ENCODE measurements at regions not wholly inside any gene's neighbourhood (a gene's known extent, or its start where the extent isn't known, plus 50 kb on each side); places are given as distances from the start of the nearest gene placed in this dataset.

DNA sequence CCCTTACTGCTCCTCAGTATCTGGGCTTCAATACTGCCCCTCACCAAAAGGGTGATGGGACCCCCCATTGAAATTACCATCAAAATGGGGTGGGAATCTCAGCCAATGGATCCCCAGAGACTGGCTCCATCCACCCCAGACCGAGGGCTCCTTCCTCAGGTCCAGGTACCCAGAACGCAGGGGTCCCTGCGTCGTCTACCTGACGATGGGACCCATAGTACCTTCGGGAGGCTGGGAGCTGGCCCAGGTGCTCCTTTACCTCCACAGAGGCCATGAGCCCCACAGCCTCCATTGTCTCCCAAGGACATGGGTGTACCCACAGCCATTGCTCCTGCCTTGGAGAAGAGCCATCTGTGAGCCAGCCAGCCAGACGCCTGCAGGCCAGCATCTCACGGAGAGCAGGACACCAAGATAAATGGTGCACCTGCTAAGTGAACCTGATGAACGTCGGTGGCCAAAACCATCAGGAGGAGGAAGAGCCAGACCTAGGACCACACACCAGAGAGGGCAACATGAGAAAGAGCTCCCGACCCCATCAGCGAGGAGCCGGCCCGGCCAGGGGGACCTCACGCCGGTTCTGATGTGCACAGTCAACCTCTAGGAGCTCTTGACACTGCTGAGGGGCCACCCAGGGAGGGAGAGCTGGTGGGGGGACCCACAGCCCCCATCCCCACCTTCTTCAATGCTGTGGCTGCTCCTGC is 156.8 kb upstream of the SOX1 start:
- Histone ChIP-seq H3K27ac (ENCODE audit: low read length) (no peak overlapping the region), H3K36me3 (ENCODE audit: control insufficient read depth, insufficient read depth, low read length) (no peaks in the 10 kb centered on the region), H3K4me1 (ENCODE audit: control insufficient read depth, insufficient read depth, low read length) (no peaks in the 10 kb centered on the region), H3K27me3 (ENCODE audit: control insufficient read depth, insufficient read depth, low read length) (no peaks in the 10 kb centered on the region), H3K9me3 (ENCODE audit: control insufficient read depth, low read depth, low read length) (no peaks in the 10 kb centered on the region), H3K4me3 (ENCODE audit: low read length) (no peak overlapping the region)
- DNase-seq = no peak
- WGBS (ENCODE audit: insufficient coverage, low lambda C conversion rate) = no CpG with 5 or more reads among the region's 16 CpGs

DNA sequence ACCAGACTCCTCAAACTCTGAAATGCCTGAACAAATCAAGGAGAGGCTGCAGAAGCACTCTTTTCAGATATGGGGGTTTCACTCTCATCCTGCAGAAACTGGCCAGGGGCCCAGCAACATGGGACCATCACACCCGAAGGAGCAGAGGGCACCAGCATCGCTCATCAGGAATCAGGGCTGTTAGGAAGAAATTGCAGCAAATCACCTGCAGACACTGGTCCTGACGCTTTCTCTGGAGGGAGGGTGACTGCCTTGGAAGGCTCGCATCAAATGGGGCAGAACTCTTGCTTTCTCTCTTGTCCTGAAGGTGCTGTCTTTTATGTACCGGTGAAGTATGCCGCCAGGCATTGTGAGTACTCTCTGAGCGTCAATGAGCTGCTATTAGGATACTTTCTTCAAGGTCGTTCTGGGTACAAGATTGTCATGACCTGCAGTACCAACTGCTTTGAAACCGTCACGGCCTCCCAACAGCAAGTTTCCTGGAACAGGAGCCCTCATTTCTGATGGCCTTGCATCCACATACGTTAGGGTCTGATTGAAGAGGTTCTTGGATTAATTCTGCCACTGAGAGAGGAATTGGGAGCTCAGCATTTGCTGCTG is 155.7 kb upstream of the SOX1 start:
- DNase-seq = no peak
- H3K27ac ChIP-seq (ENCODE audit: low read length) = no peak overlapping the region
- no peaks in the 10 kb centered on the region for H3K4me1 ChIP-seq (ENCODE audit: control insufficient read depth, insufficient read depth, low read length)
- no peaks in the 10 kb centered on the region for H3K27me3 ChIP-seq (ENCODE audit: control insufficient read depth, insufficient read depth, low read length)
- no CpG with 5 or more reads among the region's 11 CpGs for WGBS (ENCODE audit: insufficient coverage, low lambda C conversion rate)
- H3K4me3 ChIP-seq (ENCODE audit: low read length) = no peak overlapping the region
- H3K9me3 ChIP-seq (ENCODE audit: control insufficient read depth, low read depth, low read length) = no peaks in the 10 kb centered on the region
- no peaks in the 10 kb centered on the region for H3K36me3 ChIP-seq (ENCODE audit: control insufficient read depth, insufficient read depth, low read length)

DNA sequence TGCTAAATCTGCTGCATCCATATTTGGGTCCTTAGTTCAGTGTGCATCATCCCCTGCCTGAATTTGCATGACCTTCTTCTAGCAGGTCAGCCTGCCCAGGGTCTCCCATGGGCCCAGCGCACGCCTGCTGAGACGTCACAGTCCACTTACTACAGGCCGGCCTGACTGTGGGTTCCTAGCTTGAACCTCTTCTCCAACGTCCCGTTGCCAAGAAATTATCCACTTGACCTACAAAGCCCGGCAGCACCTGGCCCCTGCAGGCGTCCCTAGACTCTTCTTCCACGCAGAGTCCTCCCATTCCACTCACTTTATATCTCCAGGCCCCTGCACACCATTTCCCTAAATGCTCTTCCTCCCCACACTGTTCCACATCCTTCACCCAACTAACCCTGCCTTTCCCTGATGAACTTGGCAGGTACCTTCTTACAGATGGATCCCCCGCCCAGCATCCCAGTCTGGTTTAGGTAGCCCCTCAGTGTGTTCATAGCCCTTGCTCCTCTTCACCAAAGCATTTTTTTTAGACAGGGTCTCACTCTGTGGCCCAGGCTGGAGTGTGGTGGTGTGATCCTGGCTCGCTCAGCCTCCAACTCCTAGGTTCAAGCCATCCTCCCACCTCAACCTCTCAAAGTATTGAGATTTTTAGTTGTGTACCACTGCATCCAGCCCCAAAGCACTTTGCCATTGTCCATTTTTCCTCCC is 155.0 kb upstream of the SOX1 start:
- H3K27me3 ChIP-seq (ENCODE audit: control insufficient read depth, insufficient read depth, low read length) = no peaks in the 10 kb centered on the region
- DNase-seq = no peak
- no CpG with 5 or more reads among the region's 11 CpGs for WGBS (ENCODE audit: insufficient coverage, low lambda C conversion rate)
- no peak overlapping the region for H3K4me3 ChIP-seq (ENCODE audit: low read length)
- no peaks in the 10 kb centered on the region for H3K9me3 ChIP-seq (ENCODE audit: control insufficient read depth, low read depth, low read length)
- no peaks in the 10 kb centered on the region for H3K4me1 ChIP-seq (ENCODE audit: control insufficient read depth, insufficient read depth, low read length)
- no peak overlapping the region for H3K27ac ChIP-seq (ENCODE audit: low read length)
- no peaks in the 10 kb centered on the region for H3K36me3 ChIP-seq (ENCODE audit: control insufficient read depth, insufficient read depth, low read length)

- no CpG with 5 or more reads among the region's 16 CpGs for WGBS (ENCODE audit: insufficient coverage, low lambda C conversion rate)
- no peak overlapping the region for H3K27ac ChIP-seq (ENCODE audit: low read length)
- H3K36me3 ChIP-seq (ENCODE audit: control insufficient read depth, insufficient read depth, low read length) = no peaks in the 10 kb centered on the region
- H3K4me3 ChIP-seq (ENCODE audit: low read length) = no peak overlapping the region
- H3K27me3 ChIP-seq (ENCODE audit: control insufficient read depth, insufficient read depth, low read length) = no peaks in the 10 kb centered on the region
- no peaks in the 10 kb centered on the region for H3K4me1 ChIP-seq (ENCODE audit: control insufficient read depth, insufficient read depth, low read length)
- no peak for DNase-seq
- H3K9me3 ChIP-seq (ENCODE audit: control insufficient read depth, low read depth, low read length) = no peaks in the 10 kb centered on the region
These were observed 154.5 kb upstream of the SOX1 start for GRCh38 chr13:111912453-111912866.

GRCh38 chr13:111912991-111913760 is 153.8 kb upstream of the SOX1 start:
- no CpG with 5 or more reads among the region's 25 CpGs for WGBS (ENCODE audit: insufficient coverage, low lambda C conversion rate)
- Histone ChIP-seq H3K27ac (ENCODE audit: low read length) (no peak overlapping the region), H3K9me3 (ENCODE audit: control insufficient read depth, low read depth, low read length) (no peaks in the 10 kb centered on the region), H3K27me3 (ENCODE audit: control insufficient read depth, insufficient read depth, low read length) (no peaks in the 10 kb centered on the region), H3K4me1 (ENCODE audit: control insufficient read depth, insufficient read depth, low read length) (no peaks in the 10 kb centered on the region), H3K36me3 (ENCODE audit: control insufficient read depth, insufficient read depth, low read length) (no peaks in the 10 kb centered on the region), H3K4me3 (ENCODE audit: low read length) (no peak overlapping the region)
- DNase-seq = no peak

DNA sequence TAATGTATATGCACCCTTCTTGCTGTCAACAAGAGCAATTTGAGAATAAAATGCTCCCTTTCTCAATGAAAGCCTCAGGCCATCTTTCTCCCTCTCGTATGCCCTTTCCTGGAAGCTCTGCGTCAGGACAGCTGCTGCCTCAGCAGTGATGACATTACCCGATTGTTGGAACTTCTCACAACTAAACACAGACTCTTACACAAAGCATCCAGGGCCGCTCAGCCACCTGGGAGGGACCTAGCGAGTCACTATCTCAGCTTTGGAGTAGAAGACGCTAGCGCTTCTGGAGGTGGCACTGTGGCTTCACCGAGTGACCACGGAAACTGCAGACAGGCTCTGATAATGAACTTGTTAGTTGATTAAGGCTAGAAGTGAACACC is 153.2 kb upstream of the SOX1 start:
- no peak overlapping the region for H3K27ac ChIP-seq (ENCODE audit: low read length)
- WGBS (ENCODE audit: insufficient coverage, low lambda C conversion rate) = no CpG with 5 or more reads among the region's 9 CpGs
- no peaks in the 10 kb centered on the region for H3K27me3 ChIP-seq (ENCODE audit: control insufficient read depth, insufficient read depth, low read length)
- no peaks in the 10 kb centered on the region for H3K9me3 ChIP-seq (ENCODE audit: control insufficient read depth, low read depth, low read length)
- no peaks in the 10 kb centered on the region for H3K4me1 ChIP-seq (ENCODE audit: control insufficient read depth, insufficient read depth, low read length)
- no peak overlapping the region for H3K4me3 ChIP-seq (ENCODE audit: low read length)
- no peaks in the 10 kb centered on the region for H3K36me3 ChIP-seq (ENCODE audit: control insufficient read depth, insufficient read depth, low read length)
- no peak for DNase-seq

- DNase-seq = no peak
- Histone ChIP-seq H3K36me3 (ENCODE audit: control insufficient read depth, insufficient read depth, low read length) (no peaks in the 10 kb centered on the region), H3K27me3 (ENCODE audit: control insufficient read depth, insufficient read depth, low read length) (no peaks in the 10 kb centered on the region), H3K9me3 (ENCODE audit: control insufficient read depth, low read depth, low read length) (no peaks in the 10 kb centered on the region), H3K4me3 (ENCODE audit: low read length) (no peak overlapping the region), H3K27ac (ENCODE audit: low read length) (no peak overlapping the region), H3K4me1 (ENCODE audit: control insufficient read depth, insufficient read depth, low read length) (no peaks in the 10 kb centered on the region)
- WGBS (ENCODE audit: insufficient coverage, low lambda C conversion rate) = no CpG with 5 or more reads among the region's 13 CpGs
These were observed 152.5 kb upstream of the SOX1 start for GRCh38 chr13:111914241-111915103.

DNA sequence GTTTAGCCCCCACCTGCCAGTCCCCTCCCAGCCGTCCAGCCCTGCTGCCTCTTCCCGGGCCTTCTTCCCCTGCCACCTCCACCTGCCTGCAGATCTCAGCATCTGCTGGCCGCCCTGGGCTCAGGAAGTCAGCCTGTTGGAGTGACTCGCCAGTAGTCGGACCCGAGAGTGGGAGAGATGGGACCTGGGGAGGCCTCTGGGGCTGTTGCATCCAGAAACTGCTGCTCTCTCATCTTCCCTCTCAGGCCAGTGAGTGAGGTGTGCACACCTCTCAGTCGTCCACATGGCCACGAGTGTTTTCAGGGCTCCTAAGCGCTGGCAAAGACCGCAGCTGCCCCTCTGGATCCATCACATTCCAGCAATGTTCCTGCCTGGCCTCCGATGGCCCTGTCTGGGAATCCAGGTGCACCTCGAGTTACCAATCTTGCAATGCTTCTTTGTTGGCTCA is 151.8 kb upstream of the SOX1 start:
- Histone ChIP-seq H3K27me3 (ENCODE audit: control insufficient read depth, insufficient read depth, low read length) (no peaks in the 10 kb centered on the region), H3K36me3 (ENCODE audit: control insufficient read depth, insufficient read depth, low read length) (no peaks in the 10 kb centered on the region), H3K4me3 (ENCODE audit: low read length) (no peak overlapping the region), H3K27ac (ENCODE audit: low read length) (no peak overlapping the region), H3K4me1 (ENCODE audit: control insufficient read depth, insufficient read depth, low read length) (no peaks in the 10 kb centered on the region), H3K9me3 (ENCODE audit: control insufficient read depth, low read depth, low read length) (no peaks in the 10 kb centered on the region)
- DNase-seq = no peak
- no CpG with 5 or more reads among the region's 12 CpGs for WGBS (ENCODE audit: insufficient coverage, low lambda C conversion rate)

DNA sequence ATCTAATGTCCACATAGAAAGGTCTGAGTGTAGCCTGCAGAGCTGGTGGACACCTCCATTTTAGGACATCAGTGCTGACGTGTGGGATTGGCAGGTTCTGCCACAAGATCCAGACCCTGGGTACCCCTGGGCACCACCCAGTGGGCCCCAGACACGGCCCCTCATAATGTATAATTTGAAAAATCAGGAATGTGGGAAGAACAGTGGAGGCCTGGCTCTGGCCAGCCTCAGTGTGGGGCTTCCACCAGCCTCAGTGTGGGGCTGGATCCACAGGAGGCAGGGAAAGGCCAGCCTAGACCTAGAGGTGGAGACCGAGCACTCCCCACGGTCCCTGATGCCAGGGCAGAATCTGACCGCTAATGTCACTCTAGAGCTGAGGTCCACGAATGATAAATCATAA is 150.7 kb upstream of the SOX1 start:
- Histone ChIP-seq H3K36me3 (ENCODE audit: control insufficient read depth, insufficient read depth, low read length) (no peaks in the 10 kb centered on the region), H3K27me3 (ENCODE audit: control insufficient read depth, insufficient read depth, low read length) (no peaks in the 10 kb centered on the region), H3K9me3 (ENCODE audit: control insufficient read depth, low read depth, low read length) (no peaks in the 10 kb centered on the region), H3K4me3 (ENCODE audit: low read length) (no peak overlapping the region), H3K4me1 (ENCODE audit: control insufficient read depth, insufficient read depth, low read length) (no peaks in the 10 kb centered on the region), H3K27ac (ENCODE audit: low read length) (no peak overlapping the region)
- DNase-seq = no peak
- WGBS (ENCODE audit: insufficient coverage, low lambda C conversion rate) = no CpG with 5 or more reads among the region's 6 CpGs

GRCh38 chr13:111917086-111917485 is 149.9 kb upstream of the SOX1 start:
- no peak overlapping the region for H3K4me3 ChIP-seq (ENCODE audit: low read length)
- H3K27me3 ChIP-seq (ENCODE audit: control insufficient read depth, insufficient read depth, low read length) = peaks cover 2% of the 10 kb centered on the region
- WGBS (ENCODE audit: insufficient coverage, low lambda C conversion rate) = no CpG with 5 or more reads among the region's 13 CpGs
- no peak overlapping the region for H3K27ac ChIP-seq (ENCODE audit: low read length)
- DNase-seq = no peak
- no peaks in the 10 kb centered on the region for H3K9me3 ChIP-seq (ENCODE audit: control insufficient read depth, low read depth, low read length)
- H3K4me1 ChIP-seq (ENCODE audit: control insufficient read depth, insufficient read depth, low read length) = no peaks in the 10 kb centered on the region
- no peaks in the 10 kb centered on the region for H3K36me3 ChIP-seq (ENCODE audit: control insufficient read depth, insufficient read depth, low read length)
